Thyroid gland (tissue), 4 donors: ENCODE measurements at regions not wholly inside any gene's neighbourhood (a gene's known extent, or its start where the extent isn't known, plus 50 kb on each side); places are given as distances from the start of the nearest gene placed in this dataset.
"Not testable (repeated sequence)": the region's sequence is repeated elsewhere in the genome, so short reads cannot be mapped to it uniquely, and the experiment has no call there.

ENCODE experiments used
- DNase-seq, 2 donors: peaks; one replicate each; pipeline ENCODE4 v3.0.0-alpha.2; 2019
- H3K27ac ChIP-seq, 3 donors: fragments of 200-600 bp; sonication (generic); 1 replicate in 2 of 3; 2 replicates in 1 of 3; pipeline ENCODE4 v1.5.1; 2016 to 2019; ENCODE audit warnings: mild to moderate bottlenecking in 1 of 3, moderate library complexity in 1 of 3
- H3K27me3 ChIP-seq: fragments of 200-600 bp; sonication (generic); one replicate; pipeline ENCODE4 v1.5.1; 2019
- H3K36me3 ChIP-seq, 2 donors: fragments of 200-600 bp; sonication (generic); one replicate each; pipeline ENCODE4 v1.5.1; 2016 to 2019
- H3K4me1 ChIP-seq, 2 donors: fragments of 200-600 bp; sonication (generic); one replicate each; pipeline ENCODE4 v1.5.1; 2017 to 2019
- H3K4me3 ChIP-seq, 3 donors: fragments of 200-600 bp; sonication (generic); replicated peaks in 1 of 3; 1 replicate in 2 of 3; 2 replicates in 1 of 3; pipeline ENCODE4 v1.5.1; 2016; ENCODE audit warnings: mild to moderate bottlenecking in 1 of 3
- H3K9me3 ChIP-seq: fragments of 200-600 bp; sonication (generic); one replicate; pipeline ENCODE4 v1.5.1; 2017
- POLR2A ChIP-seq, 2 donors: fragments of 450-650 bp; IDR thresholded peaks; one replicate each; pipeline ENCODE4 v1.6.1; 2017; ENCODE audit warnings: antibody characterized with exemption in 2 of 2, mild to moderate bottlenecking in 2 of 2, moderate library complexity in 1 of 2
- WGBS, 2 donors: methylation state at CpG; one replicate each; pipeline ENCODE4 v1.1.5; 2017; 5-methylcytosine and 5-hydroxymethylcytosine counted together
- intact Hi-C: fragments of 100-400 bp; cut with DNase I; formaldehyde crosslinking; loops from one replicate; pipeline ENCODE4 v1.15.1; 2023
- TF ChIP-seq, protein P1 (sequence below), 6 experiments: fragments of 200-600 bp in 3 of 6; fragments of 450-650 bp in 3 of 6; sonication (generic) in 3 of 6; IDR thresholded peaks; one replicate each; pipeline ENCODE4 v1.5.1; 2016 to 2019; ENCODE audit warnings: antibody characterized with exemption in 6 of 6, mild to moderate bottlenecking in 2 of 6, inconsistent platforms in 1 of 6, moderate library complexity in 1 of 6

DNA sequence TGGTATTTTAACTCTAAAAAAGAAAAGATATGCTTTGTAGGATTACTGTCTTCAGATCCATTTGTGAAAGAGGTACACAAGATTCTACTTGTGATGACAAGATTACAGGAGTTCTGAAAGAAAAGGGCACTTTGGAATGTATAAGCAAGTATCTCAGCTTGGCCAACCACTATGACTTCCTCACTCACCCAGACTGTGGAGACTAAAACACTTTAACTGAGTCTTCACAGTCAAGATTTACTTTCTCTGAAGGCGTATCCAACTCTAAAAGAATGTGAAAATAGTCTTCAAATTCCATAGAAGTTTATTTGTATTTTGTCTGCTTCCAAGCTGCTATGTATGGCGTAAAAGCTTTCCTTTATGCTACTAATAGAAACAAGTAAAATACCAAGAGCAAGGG is 76.1 kb upstream of the SRRM3 start:
- H3K9me3 ChIP-seq, result no peaks in the 10 kb centered on the region
- TF ChIP-seq, protein P1, sequence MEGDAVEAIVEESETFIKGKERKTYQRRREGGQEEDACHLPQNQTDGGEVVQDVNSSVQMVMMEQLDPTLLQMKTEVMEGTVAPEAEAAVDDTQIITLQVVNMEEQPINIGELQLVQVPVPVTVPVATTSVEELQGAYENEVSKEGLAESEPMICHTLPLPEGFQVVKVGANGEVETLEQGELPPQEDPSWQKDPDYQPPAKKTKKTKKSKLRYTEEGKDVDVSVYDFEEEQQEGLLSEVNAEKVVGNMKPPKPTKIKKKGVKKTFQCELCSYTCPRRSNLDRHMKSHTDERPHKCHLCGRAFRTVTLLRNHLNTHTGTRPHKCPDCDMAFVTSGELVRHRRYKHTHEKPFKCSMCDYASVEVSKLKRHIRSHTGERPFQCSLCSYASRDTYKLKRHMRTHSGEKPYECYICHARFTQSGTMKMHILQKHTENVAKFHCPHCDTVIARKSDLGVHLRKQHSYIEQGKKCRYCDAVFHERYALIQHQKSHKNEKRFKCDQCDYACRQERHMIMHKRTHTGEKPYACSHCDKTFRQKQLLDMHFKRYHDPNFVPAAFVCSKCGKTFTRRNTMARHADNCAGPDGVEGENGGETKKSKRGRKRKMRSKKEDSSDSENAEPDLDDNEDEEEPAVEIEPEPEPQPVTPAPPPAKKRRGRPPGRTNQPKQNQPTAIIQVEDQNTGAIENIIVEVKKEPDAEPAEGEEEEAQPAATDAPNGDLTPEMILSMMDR (IDR thresholded peaks at IDR 0.05), result no peak
- no peak for TF ChIP-seq POLR2A (IDR thresholded peaks at IDR 0.05)
- H3K27me3 ChIP-seq, result no peaks in the 10 kb centered on the region
- intact Hi-C loops, result loop anchor here (10.0 kb wide), 1 partner anchor 261 kb away; no protein-coding TSS in a partner anchor
- H3K27ac ChIP-seq, result no peak overlapping the region
- H3K36me3 ChIP-seq, result no peaks in the 10 kb centered on the region
- no peak for DNase-seq
- no peak overlapping the region for H3K4me3 ChIP-seq
- no peaks in the 10 kb centered on the region for H3K4me1 ChIP-seq
- WGBS, 2 donors, result 83 to 95% methylated on average over 2 of the region's 2 CpGs

GRCh38 chr7:76126632-76127031 is 75.1 kb upstream of the SRRM3 start:
- WGBS, 2 donors, result 92 to 93% methylated on average over 4 of the region's 4 CpGs
- intact Hi-C loops, result loop anchor here (10.0 kb wide), 1 partner anchor 262 kb away; no protein-coding TSS in a partner anchor

GRCh38 chr7:76129366-76129765 is 72.3 kb upstream of the SRRM3 start:
- Histone ChIP-seq H3K4me1 (no peaks in the 10 kb centered on the region), H3K27ac (no peak overlapping the region), H3K4me3 (no peak overlapping the region), H3K9me3 (no peaks in the 10 kb centered on the region), H3K36me3 (no peaks in the 10 kb centered on the region), H3K27me3 (no peaks in the 10 kb centered on the region)
- DNase-seq, result no peak
- intact Hi-C loops, result loop anchor here (10.0 kb wide), 1 partner anchor 265 kb away; no protein-coding TSS in a partner anchor
- 76 to 84% methylated on average over 5 of the region's 5 CpGs for WGBS, 2 donors
- TF ChIP-seq, protein P1 (IDR thresholded peaks at IDR 0.05), result no peak
- no peak for TF ChIP-seq POLR2A (IDR thresholded peaks at IDR 0.05)

More at GRCh38 chr7:76126632-76127031, 75.1 kb upstream of the SRRM3 start:
- H3K4me3 ChIP-seq, result no peak overlapping the region
- H3K9me3 ChIP-seq, result no peaks in the 10 kb centered on the region
- no peaks in the 10 kb centered on the region for H3K27me3 ChIP-seq
- H3K4me1 ChIP-seq, result no peaks in the 10 kb centered on the region
- DNase-seq, result no peak
- no peak for TF ChIP-seq POLR2A (IDR thresholded peaks at IDR 0.05)
- TF ChIP-seq, protein P1 (IDR thresholded peaks at IDR 0.05), result no peak
- H3K27ac ChIP-seq, result no peak overlapping the region
- no peaks in the 10 kb centered on the region for H3K36me3 ChIP-seq

- H3K9me3 ChIP-seq, result no peaks in the 10 kb centered on the region
- no peak for DNase-seq
- no peak overlapping the region for H3K4me3 ChIP-seq
- no peaks in the 10 kb centered on the region for H3K27me3 ChIP-seq
- no peak overlapping the region for H3K27ac ChIP-seq
- H3K4me1 ChIP-seq, result no peaks in the 10 kb centered on the region
- H3K36me3 ChIP-seq, result no peaks in the 10 kb centered on the region
- intact Hi-C loops, result loop anchor here (10.0 kb wide), 2 partner anchors 65 to 265 kb away; no protein-coding TSS in a partner anchor
- TF ChIP-seq, protein P1 (IDR thresholded peaks at IDR 0.05), result no peak
- no peak for TF ChIP-seq POLR2A (IDR thresholded peaks at IDR 0.05)
- 91 to 95% methylated on average over 8 of the region's 8 CpGs for WGBS, 2 donors
Measured at GRCh38 chr7:76129836-76130235, 71.9 kb upstream of the SRRM3 start.

DNA sequence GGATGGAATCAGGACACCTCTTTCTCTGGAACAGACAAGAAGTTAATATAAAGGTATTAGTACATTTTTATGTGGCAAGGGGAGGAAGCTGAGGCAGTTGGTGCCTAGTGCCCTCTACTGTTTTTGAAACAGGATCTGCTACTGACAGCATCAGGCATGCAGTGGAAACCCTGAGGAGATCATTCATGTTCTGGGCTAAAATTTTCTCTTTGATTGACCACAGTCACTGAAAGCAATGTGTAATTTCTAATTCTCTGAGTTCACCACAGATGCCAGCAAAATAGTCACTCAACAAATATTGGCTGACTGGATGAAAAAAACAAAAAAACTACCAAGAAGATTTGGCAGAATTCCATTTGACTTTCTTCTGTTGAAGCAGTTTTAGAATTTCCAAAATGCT is 71.0 kb upstream of the SRRM3 start:
- not testable (repeated sequence) for H3K27me3 ChIP-seq, H3K4me1 ChIP-seq, H3K9me3 ChIP-seq, H3K27ac ChIP-seq, H3K36me3 ChIP-seq, H3K4me3 ChIP-seq
- intact Hi-C loops, result loop anchor here (10.0 kb wide), 1 partner anchor 66 kb away; no protein-coding TSS in a partner anchor
- DNase-seq, result peak; percentile 30 to 34
- TF ChIP-seq, protein P1 (IDR thresholded peaks at IDR 0.05), result peak in 4 of 6 experiments; percentile 25 to 57 (median 54)

- WGBS, 2 donors, result 78 to 88% methylated on average over 5 of the region's 5 CpGs
Measured at GRCh38 chr7:76131887-76132286, 69.8 kb upstream of the SRRM3 start.

More at GRCh38 chr7:76131887-76132286, 69.8 kb upstream of the SRRM3 start:
- not testable (repeated sequence) for H3K27me3 ChIP-seq, H3K4me1 ChIP-seq, H3K36me3 ChIP-seq, H3K27ac ChIP-seq, DNase-seq, H3K4me3 ChIP-seq, H3K9me3 ChIP-seq
- intact Hi-C loops, result loop anchor here (10.0 kb wide), 1 partner anchor 67 kb away; no protein-coding TSS in a partner anchor
